ENCODE measurements at regions not wholly inside any gene's neighbourhood (a gene's known extent, or its start where the extent isn't known, plus 50 kb on each side); places are given as distances from the start of the nearest gene placed in this dataset.

DNA sequence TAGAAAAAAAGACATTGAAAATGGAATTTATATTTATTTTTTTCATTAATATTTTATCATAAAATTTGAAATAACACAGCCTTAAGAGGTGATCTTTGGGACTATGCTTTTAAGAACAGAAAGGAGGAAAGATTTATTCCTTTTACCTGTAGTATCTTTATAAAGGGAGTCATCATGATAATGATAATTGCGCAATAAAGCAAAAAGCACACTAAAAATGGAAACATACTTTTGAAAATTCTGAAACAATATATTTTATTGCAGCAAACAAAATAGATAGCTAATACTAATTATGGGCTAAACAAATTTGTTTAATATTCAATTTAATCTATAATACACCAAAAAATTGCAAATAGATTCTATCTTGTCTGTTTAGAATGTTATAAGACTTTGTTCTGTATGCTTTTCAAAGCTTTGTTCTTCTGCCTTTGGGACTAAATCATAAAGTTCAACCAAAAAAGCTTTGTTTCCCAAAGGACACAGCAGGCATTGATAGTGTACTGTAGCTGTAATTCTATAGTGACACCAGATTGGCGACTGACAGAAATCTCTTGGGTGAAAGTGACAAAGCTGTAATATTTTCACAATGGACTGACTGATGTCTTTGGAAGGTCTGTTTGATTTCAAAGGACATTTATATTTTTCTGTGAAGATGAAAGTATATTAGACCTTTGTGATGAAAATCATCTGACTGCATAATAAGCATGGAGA is 2156.6 kb upstream of the TENM3 start:
- no peak for DNase-seq (ENCODE audit: low read depth in 3 of 3, low spot score in 1 of 3)

DNA sequence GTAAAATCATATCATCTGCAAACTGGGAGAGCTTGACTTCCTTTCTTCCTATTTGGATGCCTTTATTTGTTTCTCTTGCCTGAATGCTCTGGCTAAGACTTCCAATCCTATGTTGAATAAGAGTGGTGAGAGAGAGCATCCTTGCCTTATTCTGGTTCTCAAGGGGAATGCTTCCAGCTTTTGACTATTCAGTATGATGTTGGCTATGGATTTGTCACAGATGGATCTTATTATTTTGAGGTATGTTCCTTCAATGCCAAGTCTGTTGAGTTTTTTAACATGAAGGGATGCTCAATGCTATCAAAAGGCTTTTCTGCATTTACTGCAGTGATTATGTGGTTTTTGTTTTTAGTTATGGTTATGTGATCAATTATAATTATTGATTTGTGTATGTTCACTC is 2144.6 kb upstream of the TENM3 start:
- no peak for DNase-seq (ENCODE audit: low read depth in 3 of 3, low spot score in 1 of 3)

DNA sequence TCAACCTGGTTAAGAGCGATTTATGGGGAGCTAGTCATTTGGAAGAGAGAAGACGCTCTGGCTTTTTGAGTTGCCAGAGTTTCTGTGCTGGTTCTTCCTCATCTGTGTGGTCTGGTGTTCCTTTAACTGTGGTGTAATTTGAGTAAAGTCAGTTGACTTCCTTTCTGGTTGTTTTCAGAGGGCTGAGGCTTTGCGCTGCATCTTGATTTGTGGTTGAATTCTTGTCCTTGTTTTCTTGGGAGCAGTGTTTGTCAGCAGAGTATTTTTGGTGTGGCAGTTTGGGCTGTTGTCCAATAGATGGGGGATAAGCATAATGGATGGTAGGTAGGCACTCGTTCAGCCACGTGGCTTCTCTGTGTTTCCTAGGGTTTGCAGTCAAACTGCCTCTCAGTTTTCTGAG is 2143.2 kb upstream of the TENM3 start:
- DNase-seq (ENCODE audit: low read depth in 3 of 3, low spot score in 1 of 3), result no peak

DNA sequence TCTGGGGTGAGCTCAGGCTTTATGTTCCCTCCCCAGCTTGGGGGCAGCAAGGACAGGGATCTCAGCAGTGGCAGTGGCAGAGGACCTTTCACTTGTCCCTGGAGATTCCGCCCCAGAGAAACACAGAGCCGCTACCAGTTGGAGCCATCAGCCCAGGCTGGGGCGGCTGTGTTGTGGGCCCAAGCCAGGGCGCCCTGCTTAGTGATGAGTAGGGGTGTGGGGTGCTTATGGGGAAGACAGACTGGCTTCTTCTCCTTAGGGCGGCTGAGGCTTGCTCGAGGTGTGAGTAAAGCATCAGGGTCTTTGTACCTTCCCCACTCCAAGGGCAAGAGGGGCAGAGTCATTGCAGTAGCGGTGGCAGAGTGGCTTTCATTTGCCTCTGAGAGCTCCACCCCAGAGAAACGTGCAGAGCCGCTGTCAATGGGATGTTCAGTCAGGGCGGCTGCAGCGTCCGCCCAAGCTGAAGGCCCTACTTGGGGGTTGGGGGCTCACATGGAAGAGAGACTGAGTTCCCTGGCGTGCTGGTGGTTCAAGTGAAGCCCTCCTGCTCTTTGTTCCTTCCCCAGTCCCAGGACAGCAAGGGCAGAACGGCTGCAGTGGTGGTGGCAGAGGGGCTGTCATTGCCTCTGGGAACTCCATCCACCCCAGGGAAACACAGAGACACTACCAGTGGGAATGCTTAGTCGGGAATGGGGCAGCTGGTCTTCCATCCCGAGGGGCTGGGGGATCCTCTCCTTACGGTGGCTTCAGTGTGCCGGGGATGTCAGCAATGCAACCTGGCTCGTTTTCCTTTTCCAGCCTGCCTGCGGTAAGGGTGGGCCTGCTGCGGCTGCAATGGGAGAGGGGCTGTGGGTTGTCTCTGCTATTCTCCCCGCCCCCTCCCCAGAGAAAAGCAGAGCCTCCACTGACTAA is 2142.5 kb upstream of the TENM3 start:
- DNase-seq (ENCODE audit: low read depth in 3 of 3, low spot score in 1 of 3), result no peak

DNA sequence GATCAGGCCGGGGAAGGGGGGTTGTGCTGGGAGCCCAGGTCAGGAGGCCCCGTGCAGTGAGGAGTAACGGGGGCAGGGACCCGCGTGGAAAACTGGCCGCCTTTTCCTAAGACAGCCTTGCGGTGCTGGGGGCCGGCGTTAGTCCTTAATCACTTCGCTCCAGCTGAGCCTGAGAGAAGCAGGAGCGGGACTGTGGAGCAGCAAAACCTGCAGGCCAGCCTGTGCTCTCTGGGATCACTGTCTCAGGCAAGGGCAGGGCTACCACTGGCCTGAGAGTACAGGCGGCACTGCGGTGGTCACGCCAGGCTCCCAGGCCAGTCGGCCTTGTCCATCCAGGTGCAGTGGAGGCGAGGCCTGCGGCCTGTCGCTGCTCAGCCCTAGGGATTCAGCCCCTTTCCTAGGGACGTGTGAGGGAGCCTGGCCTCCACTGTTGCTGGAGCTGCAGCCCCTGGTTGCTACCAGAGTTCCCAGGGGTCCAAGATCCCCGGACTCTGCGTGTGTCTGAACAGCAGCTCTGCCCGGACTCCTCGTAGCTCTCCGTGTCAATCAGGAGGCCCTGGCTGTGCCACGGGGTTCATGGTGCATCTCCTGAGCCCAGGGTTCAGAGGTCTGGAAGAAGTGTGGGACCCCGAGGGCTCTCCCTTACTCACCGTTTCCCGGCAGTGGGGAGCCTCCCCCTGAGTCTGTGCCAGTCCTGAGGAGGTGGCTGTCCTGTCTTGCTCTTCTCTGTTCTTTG is 2141.7 kb upstream of the TENM3 start:
- no peak for DNase-seq (ENCODE audit: low read depth in 3 of 3, low spot score in 1 of 3)

DNA sequence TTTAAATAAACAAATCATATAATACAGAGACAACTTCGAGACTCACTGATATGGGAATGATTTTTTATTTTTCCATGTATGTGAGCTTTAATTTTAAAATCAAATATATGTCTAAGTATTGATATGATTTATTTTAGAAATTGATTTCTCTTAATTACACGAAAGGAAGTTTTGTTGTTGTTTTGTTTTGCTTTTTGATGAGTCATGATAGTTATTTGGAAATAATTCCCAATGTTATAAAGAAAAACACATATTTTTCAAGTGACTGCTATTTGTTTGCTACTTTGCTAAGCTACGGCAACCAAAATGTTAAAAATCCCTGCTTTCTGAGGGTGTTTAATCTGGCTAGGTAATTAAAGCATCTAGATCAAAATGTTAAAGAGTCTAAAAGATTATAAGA is 2139.4 kb upstream of the TENM3 start:
- DNase-seq (ENCODE audit: low read depth in 3 of 3, low spot score in 1 of 3), result no peak

DNA sequence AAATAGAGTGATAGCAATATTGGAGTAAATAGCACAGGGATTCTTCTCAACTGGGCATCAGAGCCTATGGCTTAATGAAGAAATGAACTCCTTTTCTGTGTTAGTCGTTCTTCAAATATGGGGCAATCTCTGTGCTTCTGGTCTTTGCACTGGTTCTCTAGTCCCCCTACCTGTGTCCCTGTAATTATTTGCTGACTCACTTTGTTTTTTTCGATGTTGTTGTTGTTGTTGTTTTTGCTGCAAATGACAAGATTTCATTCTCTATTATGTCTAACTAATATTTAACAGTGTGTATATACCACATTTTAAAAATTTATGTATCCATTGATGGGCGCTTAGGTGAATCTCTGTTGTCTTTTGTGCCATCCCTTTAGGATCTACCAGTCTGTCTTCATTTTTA is 2137.8 kb upstream of the TENM3 start:
- DNase-seq (ENCODE audit: low read depth in 3 of 3, low spot score in 1 of 3), result no peak

DNA sequence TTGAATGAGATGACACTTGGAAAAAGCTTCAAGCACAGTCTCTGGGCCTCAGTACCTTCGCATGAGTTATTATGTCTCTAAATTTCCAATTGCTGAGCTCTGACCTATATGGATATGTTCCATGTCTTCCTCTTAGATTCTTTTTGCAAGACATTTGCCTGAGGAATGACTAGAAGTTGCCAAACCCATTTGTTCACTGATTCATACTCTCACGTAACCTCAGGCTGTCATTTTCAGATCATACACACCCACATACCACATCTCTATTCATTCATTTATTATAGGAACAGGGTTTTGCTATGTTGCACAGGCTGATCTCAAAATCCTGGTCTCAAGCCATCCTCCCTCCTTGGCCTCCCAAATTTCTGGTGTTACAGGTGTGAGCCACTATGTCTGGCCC is 2137.1 kb upstream of the TENM3 start:
- DNase-seq (ENCODE audit: low read depth in 3 of 3, low spot score in 1 of 3), result no peak

DNA sequence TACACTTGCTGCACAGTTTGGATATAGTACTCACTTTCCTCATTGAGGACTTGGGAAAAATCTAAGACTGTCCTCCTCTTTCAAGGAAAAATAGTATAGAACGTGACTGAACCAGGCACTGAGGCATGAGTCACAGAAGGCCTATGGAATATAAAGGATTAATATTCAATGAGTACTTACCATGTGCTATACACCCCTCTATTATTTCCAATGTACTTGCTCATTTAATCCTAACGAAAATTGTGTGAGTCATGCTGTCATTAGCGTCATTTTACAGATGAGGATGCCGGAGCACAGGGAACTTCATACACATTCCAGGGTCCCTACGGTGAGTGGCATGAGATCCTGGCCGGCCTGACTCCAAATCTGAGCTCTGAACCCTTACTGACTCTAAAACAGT is 2136.2 kb upstream of the TENM3 start:
- no peak for DNase-seq (ENCODE audit: low read depth in 3 of 3, low spot score in 1 of 3)

DNA sequence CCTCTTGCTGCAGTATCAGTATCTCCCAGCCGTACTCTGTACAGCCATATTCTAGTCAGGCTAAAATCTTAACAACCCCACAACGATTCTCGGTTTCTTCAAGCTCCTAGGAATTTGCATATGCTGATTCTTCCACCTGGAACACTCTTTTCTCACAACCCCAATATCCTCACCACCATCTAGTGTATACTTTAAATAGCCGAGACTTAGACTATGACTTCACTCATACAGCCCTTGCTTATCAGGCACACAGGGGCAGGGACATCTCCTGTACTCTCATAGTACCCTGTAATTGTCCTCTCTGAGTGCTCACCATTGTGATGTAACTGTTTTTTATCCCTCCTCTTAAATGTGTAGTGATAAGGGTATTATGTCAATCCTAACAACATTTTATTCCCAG is 2126.4 kb upstream of the TENM3 start:
- no peak for DNase-seq (ENCODE audit: low read depth in 3 of 3, low spot score in 1 of 3)

DNA sequence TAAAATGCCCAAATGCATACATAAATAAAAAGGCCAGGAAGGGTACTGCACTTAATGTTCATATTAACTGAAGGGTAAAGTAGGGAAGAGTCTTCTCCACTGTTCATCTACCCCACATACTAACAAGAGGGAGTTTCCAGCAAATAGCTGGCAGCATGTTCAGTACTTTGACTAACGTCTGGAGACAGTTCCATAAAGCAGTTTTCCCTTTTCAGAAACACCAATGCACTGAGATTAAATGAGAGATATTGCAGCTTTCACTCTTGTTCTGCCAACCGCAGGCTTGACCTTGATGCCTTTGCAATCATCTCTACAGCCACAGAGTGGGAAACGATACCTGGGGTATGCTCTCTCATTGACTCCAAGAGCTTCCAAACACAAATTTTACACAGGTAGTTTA is 2123.1 kb upstream of the TENM3 start:
- DNase-seq (ENCODE audit: low read depth in 3 of 3, low spot score in 1 of 3), result no peak

DNA sequence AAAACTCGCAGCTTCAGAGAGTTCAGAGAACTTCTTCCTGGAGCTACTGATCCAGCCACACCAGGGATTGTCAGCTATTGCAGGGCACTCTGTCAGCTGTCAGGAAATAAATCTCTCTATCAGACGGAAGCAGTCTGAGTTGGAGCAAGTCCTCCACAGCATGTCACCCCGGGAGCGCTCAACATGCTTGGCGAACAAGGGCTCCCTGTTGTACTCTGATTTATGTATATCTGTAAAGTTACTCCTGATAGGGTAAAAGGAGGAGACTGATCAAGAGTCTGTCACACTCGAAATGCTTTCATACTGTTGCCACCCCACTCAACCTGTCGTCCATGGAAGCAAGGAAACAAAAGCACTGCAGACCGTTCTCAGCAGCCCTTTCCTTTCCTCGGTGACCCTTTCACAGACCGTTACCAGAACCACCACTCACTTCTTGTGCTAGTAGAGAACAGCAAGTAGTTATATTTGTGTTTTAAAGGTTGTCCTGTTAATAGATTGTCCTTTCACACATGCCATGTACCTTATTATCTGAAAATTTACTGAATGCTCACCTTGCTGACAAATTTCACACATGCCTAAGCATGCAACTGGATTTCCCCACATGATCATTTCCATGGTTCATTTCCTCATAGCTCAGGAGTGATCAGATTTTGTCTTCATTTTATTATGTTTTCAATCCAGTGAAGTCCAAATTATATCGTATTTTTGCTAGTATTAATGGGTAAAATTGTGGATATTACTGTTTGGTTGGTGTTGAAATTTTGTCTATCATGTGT is 2108.9 kb upstream of the TENM3 start:
- no peak for DNase-seq (ENCODE audit: low read depth in 3 of 3, low spot score in 1 of 3)

DNA sequence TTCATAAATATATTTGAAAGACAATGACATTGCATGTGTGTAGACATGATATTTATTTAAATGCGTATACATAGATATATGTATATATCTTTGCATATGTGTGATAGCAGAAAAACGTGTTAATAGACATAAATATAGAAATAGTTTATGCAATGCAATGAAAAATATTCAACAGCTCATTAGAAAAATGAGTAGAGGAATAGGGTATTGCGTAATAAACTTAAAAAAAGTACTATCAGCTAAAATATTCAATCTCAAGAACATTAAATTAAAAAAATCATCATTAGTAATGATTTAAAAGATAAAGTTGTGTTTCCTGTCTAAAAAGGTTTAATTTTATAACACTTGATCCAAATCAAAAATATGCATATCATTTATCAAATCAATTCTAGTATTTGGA is 2101.5 kb upstream of the TENM3 start:
- no peak for DNase-seq (ENCODE audit: low read depth in 3 of 3, low spot score in 1 of 3)

DNA sequence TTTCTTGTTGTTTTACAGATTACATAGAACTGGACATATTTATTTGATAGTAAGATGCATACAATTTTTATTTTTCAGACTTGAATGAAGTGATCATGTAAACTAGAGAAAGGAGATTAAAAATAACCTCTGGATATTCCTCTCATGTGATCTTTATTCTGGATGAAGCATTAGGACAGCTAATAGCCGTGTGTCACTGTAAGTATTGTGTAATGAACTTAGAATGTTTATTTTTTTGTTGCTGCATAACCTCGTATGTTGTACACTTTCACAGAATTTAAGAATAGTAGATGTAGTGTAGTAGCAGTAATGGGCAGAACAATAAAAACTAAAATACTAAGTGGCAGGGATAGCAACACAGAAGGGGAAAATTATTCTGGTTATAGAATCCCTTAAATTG is 2094.5 kb upstream of the TENM3 start:
- DNase-seq (ENCODE audit: low read depth in 3 of 3, low spot score in 1 of 3), result no peak

DNA sequence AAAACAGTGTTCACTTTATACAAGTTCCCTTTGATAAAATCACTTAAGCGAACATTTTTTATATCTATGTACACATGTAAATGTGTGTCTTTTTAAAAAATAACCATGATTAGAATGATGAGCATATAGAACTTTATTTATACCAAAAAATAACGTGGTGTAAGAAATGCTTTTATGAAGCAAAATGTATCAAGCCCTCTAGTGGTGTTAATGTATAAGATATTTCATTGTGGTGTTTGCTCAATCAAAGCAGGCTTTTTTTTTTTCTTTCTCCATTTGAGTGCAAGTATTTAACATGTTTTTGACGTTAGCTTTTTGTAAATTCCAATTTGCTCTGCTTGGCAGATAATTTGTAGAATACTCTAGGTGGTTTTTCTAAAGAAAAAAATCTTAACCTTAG is 2092.4 kb upstream of the TENM3 start:
- DNase-seq (ENCODE audit: low read depth in 3 of 3, low spot score in 1 of 3), result no peak

DNA sequence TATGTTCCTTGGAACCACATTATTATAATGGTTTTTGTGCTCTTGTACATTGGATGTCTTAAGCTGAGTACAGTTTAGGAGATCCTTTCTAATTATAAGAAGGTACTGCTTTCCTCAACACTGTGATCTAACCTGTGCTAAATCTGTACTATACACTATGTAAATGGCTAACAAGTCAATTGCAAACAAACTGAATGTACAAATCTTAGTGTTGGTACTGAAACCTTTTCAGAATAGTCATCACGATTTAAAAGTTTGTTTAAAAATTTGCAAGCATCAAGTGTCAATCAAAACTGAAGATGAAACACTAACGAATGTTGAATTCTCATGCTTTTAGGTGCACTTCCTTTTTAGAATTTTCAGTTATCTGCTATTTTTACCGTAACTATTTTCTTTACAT is 2090.4 kb upstream of the TENM3 start:
- DNase-seq (ENCODE audit: low read depth in 3 of 3, low spot score in 1 of 3), result no peak

DNA sequence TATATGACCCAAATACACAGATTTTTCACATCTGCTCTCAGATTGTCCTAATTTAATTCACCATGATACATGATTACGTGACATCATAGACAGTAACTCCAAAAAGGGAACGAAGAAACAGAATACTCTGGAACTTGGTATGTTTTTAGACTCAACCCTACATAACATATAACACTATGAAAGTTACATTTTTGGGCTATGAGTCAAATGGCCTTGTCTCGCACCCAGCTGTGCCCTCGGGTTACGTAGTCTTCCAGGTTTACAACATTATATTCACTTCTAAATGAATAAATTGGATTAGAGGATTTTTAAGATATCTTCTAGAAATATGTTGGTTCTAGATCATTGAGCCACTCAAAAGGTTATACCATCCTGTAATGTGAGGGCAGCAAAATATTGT is 2089.6 kb upstream of the TENM3 start:
- DNase-seq (ENCODE audit: low read depth in 3 of 3, low spot score in 1 of 3), result no peak

DNA sequence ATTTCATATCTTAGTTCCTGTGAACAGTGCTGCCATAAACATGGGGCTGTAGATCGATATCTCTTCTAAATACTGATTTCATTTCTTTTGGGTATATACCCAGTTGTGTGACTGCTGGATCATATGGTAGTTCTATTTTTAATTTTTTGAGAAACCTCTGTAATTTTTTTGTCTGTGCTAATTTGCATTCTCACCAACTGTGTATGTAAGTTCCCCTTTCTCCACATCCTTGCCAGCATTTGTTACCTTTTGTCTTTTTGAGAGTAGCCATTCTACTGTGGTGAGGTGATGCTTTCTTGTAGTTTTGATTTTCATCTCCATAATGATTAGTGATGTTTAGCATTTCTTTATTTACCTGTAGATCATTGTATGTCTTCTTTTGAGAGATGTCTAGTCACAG is 2086.5 kb upstream of the TENM3 start:
- DNase-seq (ENCODE audit: low read depth in 3 of 3, low spot score in 1 of 3), result no peak

DNA sequence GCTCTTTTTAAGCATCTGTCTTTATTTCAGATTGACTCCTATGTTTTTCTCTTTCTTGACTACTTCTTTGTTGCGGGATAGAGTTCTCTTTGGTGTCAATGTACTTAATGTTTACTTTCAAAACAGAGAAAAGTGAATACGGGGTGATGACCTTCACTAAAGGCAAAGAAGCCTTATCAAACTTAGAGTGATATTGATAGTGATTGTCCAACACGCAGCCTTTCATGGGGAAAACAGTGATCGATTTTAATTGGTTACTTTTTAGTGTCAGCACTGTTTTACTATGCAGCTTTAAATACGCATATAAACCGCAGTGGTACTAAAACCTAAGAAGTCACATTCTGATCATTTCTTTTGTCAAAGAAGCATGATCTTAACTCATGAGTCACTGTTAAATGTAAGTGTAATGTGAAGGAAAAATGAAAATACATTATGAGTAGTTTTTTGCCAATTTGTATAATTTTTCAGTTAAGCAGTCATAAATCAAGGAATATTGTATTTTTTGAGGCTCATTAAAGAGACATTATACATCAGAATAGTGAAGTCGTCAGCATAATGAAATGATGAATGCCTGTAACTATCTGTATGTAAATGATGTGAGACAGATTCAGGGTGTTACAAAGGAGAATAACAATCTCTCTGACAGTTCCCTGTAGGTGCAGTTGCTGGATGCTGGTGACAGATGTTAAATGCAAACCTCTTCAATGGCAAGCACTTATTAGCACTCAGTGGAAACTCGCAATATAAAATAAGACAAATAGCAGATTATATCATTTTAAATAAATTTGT is 2082.8 kb upstream of the TENM3 start:
- DNase-seq (ENCODE audit: low read depth in 3 of 3, low spot score in 1 of 3), result no peak

DNA sequence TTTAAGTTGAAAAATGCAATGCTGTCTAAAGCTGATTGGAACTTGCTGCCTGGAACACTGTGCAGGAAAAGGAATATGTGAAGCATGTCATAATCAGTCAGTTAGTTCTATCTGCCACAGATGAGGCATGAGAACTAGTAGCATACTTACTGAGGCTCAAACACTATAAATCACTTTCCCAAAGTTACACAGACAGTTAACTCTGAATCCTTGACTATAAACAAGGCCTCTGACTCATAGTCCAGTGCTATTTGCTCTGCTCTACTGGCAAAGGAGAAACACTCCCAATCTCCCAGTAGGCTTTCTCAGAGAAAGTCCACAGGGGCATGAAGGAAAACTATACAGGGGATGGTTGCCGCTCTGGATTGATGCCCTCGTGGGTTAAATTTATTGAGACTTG is 2078.4 kb upstream of the TENM3 start:
- DNase-seq (ENCODE audit: low read depth in 3 of 3, low spot score in 1 of 3), result no peak
